HG03520 (cell line): ENCODE measurements at regions not wholly inside any gene's neighbourhood (a gene's known extent, or its start where the extent isn't known, plus 50 kb on each side); places are given as distances from the start of the nearest gene placed in this dataset.
"Not testable (repeated sequence)": the region's sequence is repeated elsewhere in the genome, so short reads cannot be mapped to it uniquely, and the experiment has no call there.

Experiments used
- ATAC-seq: cut with Tn5 transposase; IDR thresholded peaks from one replicate; pipeline ENCODE4 v1.9.1; 2021; ENCODE audit warnings: mild to moderate bottlenecking, moderate library complexity; ENCODE audit not compliant: unreplicated experiment

DNA sequence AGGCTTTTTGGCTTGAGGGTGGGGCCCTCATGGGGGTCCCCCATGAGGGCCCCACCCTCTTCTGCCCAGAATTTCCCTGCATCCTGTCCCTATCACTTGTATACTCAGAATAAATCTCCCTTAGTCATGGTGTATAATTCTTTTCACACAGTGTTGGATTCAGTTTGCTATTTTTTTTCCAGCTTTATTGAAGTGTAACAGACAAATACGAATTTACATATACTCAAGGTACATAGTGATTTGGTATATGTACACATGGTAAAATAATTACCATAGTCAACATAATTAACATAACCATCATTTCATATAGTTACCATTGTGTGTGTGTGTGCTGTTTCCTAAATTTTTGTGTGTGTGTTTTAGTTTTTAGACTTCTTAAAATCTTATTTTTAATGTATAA is 289.4 kb downstream of the CNTNAP3B start:
- ATAC-seq: not testable (repeated sequence)

DNA sequence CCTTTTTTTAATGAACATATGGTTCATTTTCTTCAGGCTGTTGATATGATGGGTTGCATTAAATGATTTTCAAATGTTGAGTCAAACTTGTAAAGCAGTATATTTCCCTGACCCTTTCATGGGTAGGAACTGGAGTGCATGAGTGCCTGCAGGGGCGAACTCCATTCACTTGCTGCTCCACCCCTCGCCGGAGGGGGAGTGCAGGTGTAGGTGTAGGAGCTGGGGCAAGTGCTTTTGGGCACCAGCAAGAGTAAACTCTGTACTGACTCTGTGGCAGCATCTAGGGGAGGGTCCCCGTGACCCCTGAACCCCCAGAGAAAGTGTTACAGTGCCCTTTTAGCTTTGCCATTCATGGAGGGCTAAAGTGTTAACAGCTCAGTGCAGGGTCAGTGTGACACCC is 290.3 kb downstream of the CNTNAP3B start:
- not testable (repeated sequence) for ATAC-seq

DNA sequence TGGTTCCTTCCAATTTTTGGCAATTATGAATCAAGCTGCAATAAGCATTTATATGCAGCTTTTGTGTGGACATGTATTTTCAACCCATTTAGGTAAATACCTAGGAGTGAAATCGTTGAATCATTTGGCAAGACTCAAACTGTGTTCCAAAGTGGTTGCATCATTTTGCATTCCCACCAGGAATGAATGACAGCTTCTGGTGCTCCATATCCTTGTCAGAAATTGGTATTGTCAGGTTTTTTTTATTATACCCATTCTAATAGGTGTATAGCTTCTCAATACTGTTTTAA is 290.7 kb downstream of the CNTNAP3B start:
- ATAC-seq: not testable (repeated sequence)

DNA sequence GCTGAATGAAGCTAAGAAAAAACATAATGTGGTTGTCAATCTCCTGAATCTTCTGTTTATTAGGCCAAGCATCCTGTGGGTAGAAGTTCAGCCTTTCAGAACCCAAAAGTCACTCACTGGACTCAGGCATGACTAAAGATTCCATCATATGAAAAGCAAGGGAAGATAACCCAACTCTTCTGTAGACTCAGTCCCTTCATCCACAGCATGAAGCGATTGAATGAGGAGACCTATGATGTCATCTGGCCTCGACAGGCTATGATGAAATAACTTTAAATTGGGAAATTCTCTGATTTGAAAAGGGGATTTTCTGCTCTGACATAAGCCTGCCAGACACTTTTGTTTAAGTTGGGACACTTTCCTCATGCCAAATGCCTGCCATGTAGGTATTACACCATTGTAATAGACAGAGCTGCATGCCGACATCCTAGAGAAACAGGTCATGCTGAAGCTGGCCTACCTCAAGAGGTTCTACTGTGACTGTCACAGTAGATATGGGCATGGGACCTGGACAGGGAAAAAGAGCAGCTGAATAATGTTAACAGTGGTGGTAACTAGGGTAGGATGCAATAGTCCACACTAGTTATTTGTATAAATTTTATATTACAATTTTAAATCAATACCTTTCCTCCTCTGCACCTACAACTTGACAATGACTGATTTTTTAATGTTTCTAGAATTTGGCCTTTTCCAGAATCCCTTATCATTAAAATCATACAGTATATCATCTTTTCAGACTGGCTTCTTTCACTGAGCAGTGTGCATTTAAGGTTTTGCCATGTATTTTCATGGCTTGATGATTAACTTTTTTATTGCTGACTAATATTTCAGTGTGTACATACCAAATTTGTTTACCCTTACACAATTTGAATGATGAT is 291.3 kb downstream of the CNTNAP3B start:
- ATAC-seq: not testable (repeated sequence)

DNA sequence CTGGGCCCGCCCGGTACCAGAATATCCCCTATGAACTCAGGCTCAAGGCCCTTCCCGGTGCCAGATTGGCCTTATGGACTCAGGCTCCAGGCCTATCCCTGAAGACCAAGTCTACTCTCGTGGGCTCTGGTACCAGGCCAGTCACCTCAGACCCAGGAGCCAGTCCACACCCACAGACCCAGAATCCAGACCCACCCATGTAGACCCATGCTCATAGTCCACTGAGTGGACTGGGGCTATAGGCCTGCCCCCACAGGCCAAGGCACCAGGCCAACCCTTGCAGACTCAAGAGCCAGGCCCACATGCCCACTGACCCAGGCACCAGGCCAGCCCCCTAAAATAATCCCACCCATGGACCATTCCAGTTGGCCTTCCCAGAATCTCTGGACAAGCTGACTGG is 296.1 kb downstream of the CNTNAP3B start:
- not testable (repeated sequence) for ATAC-seq

DNA sequence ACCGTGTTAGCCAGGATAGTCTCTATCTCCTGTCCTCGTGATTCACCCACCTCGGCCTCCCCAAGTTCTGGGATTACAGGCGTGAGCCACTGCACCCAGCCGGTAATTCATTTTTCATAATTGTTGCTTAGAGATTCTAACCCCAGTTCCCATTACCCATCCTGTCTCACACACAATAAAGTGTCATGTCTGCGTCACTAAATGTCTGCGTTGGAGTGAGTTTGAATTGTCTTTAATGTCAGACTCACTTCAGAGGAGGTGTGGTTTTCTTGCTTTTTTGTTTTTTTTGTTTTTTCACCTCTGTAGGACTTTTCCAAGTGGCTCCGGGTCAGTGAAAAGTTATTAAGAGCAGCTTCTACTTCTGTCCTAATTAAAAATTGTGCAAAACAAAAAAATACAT is 304.5 kb downstream of the CNTNAP3B start:
- not testable (repeated sequence) for ATAC-seq

DNA sequence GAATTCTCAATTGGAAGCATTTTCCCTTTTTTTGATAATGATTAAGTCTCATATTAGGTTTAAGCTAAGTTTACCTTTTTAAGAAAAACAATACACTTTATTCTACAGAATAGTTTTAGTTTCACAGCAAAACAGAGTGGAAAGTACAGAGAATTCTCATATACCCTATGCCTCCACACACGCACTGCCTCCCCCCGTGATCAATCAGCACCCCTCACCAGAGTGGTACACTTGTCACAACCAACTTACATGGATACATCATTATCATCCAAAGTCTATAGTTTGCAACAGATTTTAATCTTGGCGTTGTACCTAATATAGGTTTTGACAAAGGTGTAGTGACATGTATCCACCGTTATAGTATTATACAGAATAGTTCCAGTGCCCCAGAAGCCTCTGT is 326.5 kb downstream of the CNTNAP3B start:
- not testable (repeated sequence) for ATAC-seq

DNA sequence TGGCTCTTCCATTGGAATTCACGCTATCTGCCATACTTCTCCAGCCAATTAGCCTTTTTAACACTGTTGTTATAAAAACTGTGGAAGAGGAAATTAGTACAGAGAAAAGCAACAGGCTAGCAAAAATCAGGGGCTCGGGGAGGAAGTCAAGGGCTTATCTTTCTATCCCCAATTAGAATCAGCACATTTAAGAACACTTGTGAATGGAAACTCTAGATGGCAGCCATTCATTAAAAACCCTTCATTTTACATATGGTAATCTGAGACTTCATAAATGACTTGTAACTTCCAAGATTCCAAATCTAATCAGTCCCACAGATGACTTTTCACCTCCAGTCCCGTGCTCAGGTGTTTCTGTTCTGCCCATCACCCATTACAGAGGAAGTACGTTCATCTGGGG is 330.5 kb downstream of the CNTNAP3B start:
- not testable (repeated sequence) for ATAC-seq

DNA sequence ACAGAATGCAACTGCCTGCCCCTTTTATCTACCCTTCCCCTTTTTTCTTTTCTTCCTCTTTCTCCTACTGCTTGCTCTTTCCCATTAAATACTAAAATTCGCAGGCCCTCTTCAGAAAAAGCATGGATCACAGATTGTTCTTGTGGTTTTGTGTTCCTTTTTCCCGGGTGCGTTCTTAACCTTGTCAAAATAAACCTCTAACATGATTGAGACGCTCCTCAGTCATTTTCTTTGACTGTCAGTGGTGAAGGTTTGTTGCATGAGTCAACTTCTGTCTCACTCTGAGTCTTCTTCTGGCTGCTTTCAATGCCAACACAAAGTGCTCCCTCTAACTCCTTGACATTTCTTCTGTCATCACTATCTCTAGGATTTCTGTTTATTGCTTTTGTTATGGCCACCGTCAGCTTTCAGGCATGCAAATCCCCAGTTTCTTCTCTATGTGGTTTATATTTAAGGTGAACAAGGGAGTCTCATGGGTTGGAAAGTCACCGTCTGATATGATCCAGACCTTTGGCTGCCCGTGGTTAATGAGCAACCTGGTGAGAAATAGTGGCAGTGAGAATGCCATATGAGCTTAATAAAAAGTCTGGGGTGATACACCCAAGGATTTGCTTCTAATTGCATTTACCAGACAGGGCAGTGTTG is 338.4 kb downstream of the CNTNAP3B start:
- ATAC-seq: not testable (repeated sequence)

DNA sequence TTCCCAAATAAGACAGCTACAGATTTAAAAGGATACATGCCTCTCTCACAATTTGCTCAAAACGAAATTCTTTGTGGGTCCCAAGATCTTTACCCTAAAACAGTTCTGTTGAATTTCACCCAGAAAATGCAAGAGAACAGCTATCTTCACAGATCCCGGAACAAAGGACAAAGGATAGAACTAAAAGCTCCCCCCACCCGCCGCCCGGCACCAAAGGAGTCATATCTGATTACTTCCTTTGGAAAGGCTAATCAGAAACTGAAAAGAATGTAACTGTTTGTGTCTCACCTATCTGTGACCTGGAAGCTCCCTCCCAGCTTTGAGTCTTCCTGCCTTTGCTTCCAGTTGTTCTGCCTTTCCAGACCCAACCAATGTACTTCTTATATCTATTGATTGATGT is 339.2 kb downstream of the CNTNAP3B start:
- not testable (repeated sequence) for ATAC-seq

DNA sequence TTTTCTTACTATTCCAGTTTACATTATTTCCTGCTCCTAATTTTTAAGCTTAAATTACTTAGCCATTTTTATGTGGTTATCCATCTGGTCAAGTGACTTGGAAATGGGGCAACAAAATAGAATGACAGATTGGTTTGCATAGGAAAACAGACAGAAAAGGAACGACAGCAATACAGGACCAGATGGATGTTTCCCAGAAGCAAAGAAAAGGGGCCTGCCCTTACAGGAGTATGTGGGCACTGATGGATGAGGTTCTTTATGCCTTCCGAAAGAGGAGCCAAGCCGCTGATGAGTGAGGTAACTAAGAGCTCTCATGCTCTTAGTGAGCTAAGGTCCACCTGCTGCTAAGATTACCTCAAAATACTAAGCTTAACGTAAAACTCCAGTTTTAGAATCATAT is 339.8 kb downstream of the CNTNAP3B start:
- not testable (repeated sequence) for ATAC-seq

DNA sequence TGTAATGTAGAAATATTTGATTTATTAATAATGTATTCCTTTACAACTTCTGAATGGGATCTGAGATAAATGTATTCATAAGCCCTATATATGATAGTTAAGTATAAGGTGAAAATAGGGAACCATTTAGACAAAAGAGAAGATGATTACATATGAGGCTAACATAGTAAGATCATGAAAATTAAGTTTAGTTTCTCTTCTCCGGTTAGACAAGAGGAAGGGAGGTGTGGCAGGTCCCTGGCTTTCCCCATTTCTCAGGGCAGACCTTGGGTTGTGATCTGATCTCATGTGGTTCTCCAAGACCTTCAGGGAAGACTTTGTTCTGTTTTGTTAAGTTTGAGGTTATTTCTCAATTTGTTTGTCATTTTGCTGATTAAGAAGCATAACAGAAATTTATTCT is 341.3 kb downstream of the CNTNAP3B start:
- not testable (repeated sequence) for ATAC-seq

DNA sequence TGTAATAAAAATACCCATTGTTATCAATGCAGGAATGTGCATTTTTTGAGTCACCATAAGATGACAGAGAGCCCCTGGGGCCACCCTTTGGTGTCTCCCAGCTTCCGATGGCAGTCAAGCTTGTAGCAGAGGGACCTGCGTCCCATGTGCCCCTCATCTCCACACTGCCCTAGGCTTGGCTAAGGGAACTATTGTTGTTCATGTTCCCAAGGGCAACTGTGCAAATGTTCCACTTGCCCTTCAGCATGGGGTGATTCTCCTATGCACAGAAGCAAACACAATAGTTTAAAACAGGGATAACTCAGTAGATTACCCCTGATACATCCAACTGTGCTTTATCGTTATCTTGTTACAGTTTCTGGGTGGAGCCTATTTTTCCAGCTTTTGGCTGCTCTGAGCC is 342.0 kb downstream of the CNTNAP3B start:
- ATAC-seq: not testable (repeated sequence)

DNA sequence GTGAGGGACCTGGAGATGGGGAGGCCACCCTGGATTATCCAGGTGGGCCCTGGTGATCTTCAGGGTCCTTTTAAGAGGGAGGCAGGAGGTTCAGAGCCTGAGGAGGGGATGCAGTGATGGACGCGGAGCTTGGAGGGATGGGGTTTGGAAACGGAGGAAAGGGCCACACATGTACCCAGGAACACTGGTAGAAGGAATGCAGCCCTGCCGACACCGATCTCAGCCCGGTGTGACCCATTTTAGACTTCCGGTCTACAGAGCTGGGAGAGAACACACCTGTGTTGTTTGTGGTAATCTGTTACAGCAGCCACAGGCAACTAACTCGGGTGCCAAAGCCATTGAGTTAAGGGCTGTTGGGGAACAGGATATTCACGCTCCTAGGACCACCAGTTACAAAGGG is 345.2 kb downstream of the CNTNAP3B start:
- ATAC-seq: not testable (repeated sequence)

DNA sequence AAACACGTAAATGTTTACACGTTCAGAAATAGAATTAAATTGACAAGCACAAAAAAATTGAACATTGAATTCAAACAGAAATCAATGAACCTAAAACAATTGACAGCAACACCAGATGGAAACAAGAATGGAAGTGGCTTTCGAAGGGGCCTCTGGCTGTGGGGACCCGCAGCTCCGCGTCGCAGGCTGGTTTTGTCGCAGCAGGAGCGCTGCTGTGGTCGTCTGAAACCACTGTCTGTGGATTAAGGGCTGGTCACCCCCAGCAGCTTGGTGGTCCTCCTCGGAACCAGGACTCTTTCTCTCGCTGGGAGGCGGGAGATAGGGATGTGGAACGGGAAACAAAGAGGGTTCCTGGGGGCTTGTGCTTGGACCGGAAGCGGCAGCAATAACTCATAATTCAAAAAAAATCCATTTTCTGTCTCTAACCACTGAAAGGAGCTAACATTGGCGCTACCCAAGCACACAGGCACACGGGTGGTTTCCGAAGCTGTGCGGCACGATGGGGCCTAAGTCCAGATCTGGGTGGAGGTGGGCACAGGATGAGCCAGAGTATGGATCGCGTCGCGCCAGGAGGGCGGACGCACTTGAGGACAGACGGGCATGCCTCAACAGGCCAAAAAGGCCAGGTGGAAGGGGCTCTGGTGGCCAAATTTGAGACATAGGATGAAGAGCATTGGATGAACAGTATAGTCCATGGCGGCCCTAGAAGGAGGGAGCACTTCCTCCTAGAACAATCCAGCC is 346.0 kb downstream of the CNTNAP3B start:
- ATAC-seq: not testable (repeated sequence)

DNA sequence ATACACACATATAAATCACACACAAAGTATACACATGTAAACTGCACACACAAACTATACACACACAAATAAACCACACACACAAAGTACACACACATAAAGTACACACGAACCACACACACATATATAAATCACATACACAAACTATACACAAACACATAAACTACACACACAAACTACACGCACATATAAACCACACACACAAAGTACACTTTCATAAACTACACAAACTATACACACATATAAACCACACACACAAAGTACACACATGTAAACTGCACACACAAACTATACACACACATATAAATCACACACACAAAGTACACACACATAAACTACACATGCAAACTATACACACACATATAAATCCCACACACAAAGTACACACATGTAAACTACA is 347.3 kb downstream of the CNTNAP3B start:
- not testable (repeated sequence) for ATAC-seq

DNA sequence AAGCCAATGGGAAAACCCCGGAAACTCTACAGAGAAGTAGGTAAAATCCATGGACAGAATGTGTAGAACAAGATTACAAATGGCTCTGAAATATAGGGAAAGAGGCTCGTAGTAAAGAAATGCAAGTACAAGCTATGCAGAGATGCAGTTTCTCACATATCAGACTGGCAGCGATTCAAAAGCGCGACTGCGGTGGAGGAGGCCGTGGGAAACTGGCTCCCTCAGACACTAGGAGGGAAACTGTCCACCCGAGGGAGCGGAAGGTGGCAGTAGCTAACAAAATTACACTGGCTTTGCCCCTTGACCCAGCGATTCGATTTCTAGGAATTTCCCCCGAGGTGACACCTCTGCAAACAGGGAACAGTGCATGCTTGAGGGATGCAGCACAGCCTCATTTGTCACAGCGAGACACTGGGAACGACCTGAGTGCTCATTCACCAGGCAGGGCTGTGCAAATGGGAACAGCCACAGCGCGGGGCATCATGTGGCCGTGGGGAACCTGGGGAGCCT is 349.3 kb downstream of the CNTNAP3B start:
- not testable (repeated sequence) for ATAC-seq

DNA sequence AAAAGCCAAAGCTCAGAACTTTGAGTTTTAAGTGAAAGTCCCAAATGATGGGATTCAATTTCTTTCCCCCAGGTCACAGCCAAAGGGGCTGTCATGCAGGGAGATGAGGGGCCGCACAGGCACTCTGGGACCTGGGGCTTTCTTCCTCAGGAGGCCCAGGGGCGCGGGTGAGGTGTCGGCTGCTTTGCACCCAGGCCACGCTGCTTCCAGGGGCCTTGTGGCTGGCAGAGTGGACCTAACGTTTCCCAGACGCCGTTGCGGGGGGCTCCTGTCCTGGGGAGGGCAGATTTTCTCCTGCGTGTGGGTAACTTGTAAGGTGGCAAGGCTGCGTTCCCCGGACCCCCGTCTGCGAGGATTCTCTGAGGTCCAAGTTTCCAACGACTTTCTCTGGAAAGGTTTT is 350.0 kb downstream of the CNTNAP3B start:
- ATAC-seq: not testable (repeated sequence)

DNA sequence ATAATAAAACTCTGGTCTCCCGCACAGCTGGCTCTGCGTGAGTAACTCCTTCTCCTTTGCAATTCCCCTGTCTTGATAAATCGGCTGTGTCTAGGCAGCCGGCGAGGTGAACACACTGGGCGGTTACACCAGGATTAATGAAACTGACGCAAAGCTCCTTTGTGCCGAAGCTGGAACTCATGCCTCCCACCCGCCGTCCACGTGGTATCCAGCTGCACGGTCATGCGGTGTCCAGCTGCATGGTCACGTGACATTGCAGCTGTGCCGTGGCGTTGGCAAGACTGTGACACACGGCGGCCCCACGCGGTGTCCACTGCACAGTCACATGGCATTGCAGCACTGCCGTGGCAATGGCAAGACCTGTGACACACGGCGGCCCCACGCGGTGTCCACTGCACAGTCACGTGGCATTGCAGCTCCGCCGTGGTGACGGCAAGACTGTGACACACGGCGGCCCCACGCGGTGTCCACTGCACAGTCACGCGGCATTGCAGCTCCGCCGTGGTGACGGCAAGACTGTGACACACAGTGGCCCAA is 350.6 kb downstream of the CNTNAP3B start:
- ATAC-seq: not testable (repeated sequence)

DNA sequence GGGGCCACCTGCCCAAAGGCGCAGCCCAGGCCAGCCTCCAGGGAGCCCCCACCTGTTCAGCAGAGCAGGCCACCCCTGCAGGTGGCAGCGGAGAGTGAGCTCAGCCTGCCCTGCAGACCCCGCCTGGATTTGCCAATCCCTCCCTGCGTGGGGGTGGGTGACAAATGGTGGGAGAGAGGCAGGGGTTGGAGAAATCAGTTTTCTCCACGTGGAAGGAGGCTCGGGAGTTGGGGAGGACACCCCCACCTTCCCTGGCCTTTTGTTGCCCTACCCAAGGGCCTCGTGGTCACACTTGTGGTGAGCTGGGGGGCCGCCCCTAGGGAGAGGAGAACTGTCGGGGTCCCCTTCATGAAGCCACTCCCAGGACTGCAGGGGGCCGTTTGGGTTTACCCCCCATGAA is 351.7 kb downstream of the CNTNAP3B start:
- not testable (repeated sequence) for ATAC-seq

DNA sequence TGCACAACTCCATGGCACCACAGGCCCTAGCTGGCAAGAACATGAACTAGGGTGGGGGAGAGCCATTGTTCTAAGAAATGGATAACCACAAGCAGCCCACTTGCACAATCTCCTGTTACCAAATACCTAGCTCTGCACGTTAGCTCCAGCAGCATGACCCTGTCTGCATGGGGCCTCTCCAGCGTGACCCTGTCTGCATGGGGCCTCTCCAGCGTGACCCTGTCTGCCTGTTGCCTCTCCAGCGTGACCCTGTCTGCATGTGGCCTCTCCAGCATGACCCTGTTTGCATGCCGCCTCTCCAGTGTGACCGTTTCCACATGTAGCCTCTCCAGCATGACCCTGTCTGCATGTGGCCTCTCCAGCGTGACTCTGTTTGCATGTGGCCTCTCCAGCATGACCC is 356.7 kb downstream of the CNTNAP3B start:
- not testable (repeated sequence) for ATAC-seq
